HG02610 (cell line): ENCODE measurements at regions not wholly inside any gene's neighbourhood (a gene's known extent, or its start where the extent isn't known, plus 50 kb on each side); places are given as distances from the start of the nearest gene placed in this dataset.

Source experiments
- ATAC-seq: cut with Tn5 transposase; IDR thresholded peaks from one replicate; pipeline ENCODE4 v1.9.1; 2021; ENCODE audit warnings: mild to moderate bottlenecking, moderate library complexity; ENCODE audit not compliant: unreplicated experiment

GRCh38 chr7:84258628-84259027 lies 64.0 kb upstream of the SEMA3A start:
- no peak for ATAC-seq

GRCh38 chr7:84256571-84256971 lies 62.0 kb upstream of the SEMA3A start:
- no peak for ATAC-seq

- no peak for ATAC-seq
These were observed 56.7 kb upstream of the SEMA3A start for GRCh38 chr7:84251277-84251781.

GRCh38 chr7:84250452-84250851 lies 55.9 kb upstream of the SEMA3A start:
- no peak for ATAC-seq

- no peak for ATAC-seq
These were observed 55.1 kb upstream of the SEMA3A start for GRCh38 chr7:84249656-84250055.

- ATAC-seq = peak; percentile 29
These were observed 54.3 kb upstream of the SEMA3A start for GRCh38 chr7:84248843-84249242.

- ATAC-seq = peak; percentile 85
These were observed 53.7 kb upstream of the SEMA3A start for GRCh38 chr7:84248267-84248666.

- no peak for ATAC-seq
These were observed 53.0 kb upstream of the SEMA3A start for GRCh38 chr7:84247591-84247990.

- no peak for ATAC-seq
These were observed 51.2 kb upstream of the SEMA3A start for GRCh38 chr7:84245835-84246234.
